ENCODE measurements at regions not wholly inside any gene's neighbourhood (a gene's known extent, or its start where the extent isn't known, plus 50 kb on each side); places are given as distances from the start of the nearest gene placed in this dataset.
"Not testable (repeated sequence)": the region's sequence is repeated elsewhere in the genome, so short reads cannot be mapped to it uniquely, and the experiment has no call there.

- H3K36me3 Mint-ChIP-seq (ENCODE audit: low read depth, unreplicated experiment), result no peaks in the 10 kb centered on the region
- H3K27me3 Mint-ChIP-seq (ENCODE audit: low read depth, unreplicated experiment), result no peaks in the 10 kb centered on the region
These were observed 319.4 kb upstream of the FZD8 start for GRCh38 chr10:35961501-35961900.

GRCh38 chr10:35959252-35959651 lies 317.2 kb upstream of the FZD8 start:
- H3K4me2 ChIP-seq (ENCODE audit: low read length), result no peak overlapping the region
- no peak overlapping the region for H3K27ac ChIP-seq (ENCODE audit: low read depth, low read length)
- no peaks in the 10 kb centered on the region for H3K36me3 Mint-ChIP-seq (ENCODE audit: low read depth, unreplicated experiment)
- H3K27me3 ChIP-seq (ENCODE audit: insufficient read depth, low read length), result no peaks in the 10 kb centered on the region
- H4K20me1 ChIP-seq (ENCODE audit: insufficient read depth, low read length), result no peaks in the 10 kb centered on the region
- H3K9me3 ChIP-seq (ENCODE audit: insufficient read depth, low read depth, low read length), result no peaks in the 10 kb centered on the region
- FAIRE-seq (no peak), DNase-seq (ENCODE audit: low read depth) (no peak)
- H3K27ac Mint-ChIP-seq (ENCODE audit: unreplicated experiment), result no peak overlapping the region
- H3K9ac ChIP-seq (ENCODE audit: low read length), result no peak overlapping the region
- TF ChIP-seq EZH2 (IDR thresholded peaks at IDR 0.05; ENCODE audit: insufficient read depth, low read length) (no peak), CTCF (IDR thresholded peaks at IDR 0.05; ENCODE audit: insufficient read depth, low read depth, low read length) (no peak)
- H3K4me3 Mint-ChIP-seq (ENCODE audit: unreplicated experiment), result no peak overlapping the region
- H2AFZ ChIP-seq (ENCODE audit: low read depth, low read length), result no peak overlapping the region
- no peaks in the 10 kb centered on the region for H3K36me3 ChIP-seq (ENCODE audit: insufficient read depth, low read length)
- H3K4me1 ChIP-seq (ENCODE audit: insufficient read depth, low read length), result peaks cover 2% of the 10 kb centered on the region
- H3K27me3 Mint-ChIP-seq (ENCODE audit: low read depth, unreplicated experiment), result no peaks in the 10 kb centered on the region
- no peak overlapping the region for H3K4me3 ChIP-seq (ENCODE audit: insufficient read depth, low read depth, low read length)
- no peaks in the 10 kb centered on the region for H3K79me2 ChIP-seq (ENCODE audit: insufficient read depth, low read length)
- no peaks in the 10 kb centered on the region for H3K9me3 Mint-ChIP-seq (ENCODE audit: unreplicated experiment)
- peaks cover 23% of the 10 kb centered on the region for H3K4me1 Mint-ChIP-seq (ENCODE audit: low read depth, unreplicated experiment)

More at GRCh38 chr10:35961501-35961900, 319.4 kb upstream of the FZD8 start:
- Histone ChIP-seq H3K4me2 (ENCODE audit: low read length) (no peak overlapping the region), H3K9me3 (ENCODE audit: insufficient read depth, low read depth, low read length) (no peaks in the 10 kb centered on the region), H4K20me1 (ENCODE audit: insufficient read depth, low read length) (no peaks in the 10 kb centered on the region), H3K79me2 (ENCODE audit: insufficient read depth, low read length) (no peaks in the 10 kb centered on the region), H3K27me3 (ENCODE audit: insufficient read depth, low read length) (no peaks in the 10 kb centered on the region), H3K9ac (ENCODE audit: low read length) (no peak overlapping the region), H3K36me3 (ENCODE audit: insufficient read depth, low read length) (no peaks in the 10 kb centered on the region), H2AFZ (ENCODE audit: low read depth, low read length) (no peak overlapping the region), H3K27ac (ENCODE audit: low read depth, low read length) (no peak overlapping the region), H3K4me3 (ENCODE audit: insufficient read depth, low read depth, low read length) (no peak overlapping the region), H3K4me1 (ENCODE audit: insufficient read depth, low read length) (peaks cover 2% of the 10 kb centered on the region)
- TF ChIP-seq EZH2 (IDR thresholded peaks at IDR 0.05; ENCODE audit: insufficient read depth, low read length), result no peak
- TF ChIP-seq CTCF (IDR thresholded peaks at IDR 0.05; ENCODE audit: insufficient read depth, low read depth, low read length), result no peak
- Mint-ChIP-seq H3K4me1 (ENCODE audit: low read depth, unreplicated experiment) (peaks cover 28% of the 10 kb centered on the region), H3K4me3 (ENCODE audit: unreplicated experiment) (no peak overlapping the region), H3K9me3 (ENCODE audit: unreplicated experiment) (no peaks in the 10 kb centered on the region), H3K27ac (ENCODE audit: unreplicated experiment) (peak overlapping the region; percentile 94)
- peak; percentile 33 for DNase-seq (ENCODE audit: low read depth)
- FAIRE-seq, result peak; percentile 95

- H3K27me3 Mint-ChIP-seq (ENCODE audit: low read depth, unreplicated experiment); H3K4me3 ChIP-seq (ENCODE audit: insufficient read depth, low read depth, low read length); H3K9me3 ChIP-seq (ENCODE audit: insufficient read depth, low read depth, low read length); H3K27me3 ChIP-seq (ENCODE audit: insufficient read depth, low read length); DNase-seq (ENCODE audit: low read depth); H3K4me2 ChIP-seq (ENCODE audit: low read length); H2AFZ ChIP-seq (ENCODE audit: low read depth, low read length); H3K27ac ChIP-seq (ENCODE audit: low read depth, low read length); H3K9ac ChIP-seq (ENCODE audit: low read length); H3K4me1 ChIP-seq (ENCODE audit: insufficient read depth, low read length); H3K9me3 Mint-ChIP-seq (ENCODE audit: unreplicated experiment); H3K79me2 ChIP-seq (ENCODE audit: insufficient read depth, low read length); H4K20me1 ChIP-seq (ENCODE audit: insufficient read depth, low read length); H3K27ac Mint-ChIP-seq (ENCODE audit: unreplicated experiment); H3K4me3 Mint-ChIP-seq (ENCODE audit: unreplicated experiment); H3K36me3 Mint-ChIP-seq (ENCODE audit: low read depth, unreplicated experiment); H3K36me3 ChIP-seq (ENCODE audit: insufficient read depth, low read length): not testable (repeated sequence)
- peaks cover 21% of the 10 kb centered on the region for H3K4me1 Mint-ChIP-seq (ENCODE audit: low read depth, unreplicated experiment)
- peak; percentile 56 for FAIRE-seq
These were observed 316.5 kb upstream of the FZD8 start for GRCh38 chr10:35958609-35959008.

Data from astrocyte (in vitro differentiated cells and primary cell).